Brain microvascular endothelial cell (primary cell): ENCODE measurements at regions not wholly inside any gene's neighbourhood (a gene's known extent, or its start where the extent isn't known, plus 50 kb on each side); places are given as distances from the start of the nearest gene placed in this dataset.

Experiments
- DNase-seq: peaks from one replicate; pipeline ENCODE4 v3.0.0-alpha.2; 2020
- H3K27ac ChIP-seq: fragments of 250-450 bp; sonication (Bioruptor Pico); 2 replicates; pipeline ENCODE4 v1.5.1; 2020; ENCODE audit warnings: mild to moderate bottlenecking, moderate library complexity
- H3K27me3 ChIP-seq: fragments of 250-450 bp; sonication (Bioruptor Pico); replicated peaks from 2 replicates; pipeline ENCODE4 v1.5.1; 2020; ENCODE audit warnings: mild to moderate bottlenecking
- H3K36me3 ChIP-seq: fragments of 250-450 bp; sonication (Bioruptor Pico); replicated peaks from 2 replicates; pipeline ENCODE4 v1.5.1; 2020; ENCODE audit warnings: mild to moderate bottlenecking
- H3K4me3 ChIP-seq: 2 replicates; pipeline ENCODE4 v1.5.1; 2011; ENCODE audit warnings: low read depth, mild to moderate bottlenecking, control low read depth, low read length, moderate library complexity
- CTCF ChIP-seq: IDR thresholded peaks from 2 replicates; pipeline ENCODE4 v1.5.1; 2011; ENCODE audit warnings: low read depth, mild to moderate bottlenecking, moderate library complexity, low read length, control low read depth, inconsistent platforms; ENCODE audit errors: missing control alignments
- in situ Hi-C: cut with HindIII; loops from 2 replicates; pipeline ENCODE4 v1.10.0; 2017; ENCODE audit warnings: low sequenced_read_pairs, low pct_ligation_motif_present

- TF ChIP-seq CTCF, result no peak
- DNase-seq, result peak; percentile 64
- Histone ChIP-seq H3K27ac (peak overlapping the region; percentile 37), H3K36me3 (no peaks in the 10 kb centered on the region), H3K27me3 (no peaks in the 10 kb centered on the region), H3K4me3 (no peak overlapping the region)
- in situ Hi-C loops, result no loop called here
These were observed 399.3 kb downstream of the GPM6A start for GRCh38 chr4:175412746-175413145.

DNA sequence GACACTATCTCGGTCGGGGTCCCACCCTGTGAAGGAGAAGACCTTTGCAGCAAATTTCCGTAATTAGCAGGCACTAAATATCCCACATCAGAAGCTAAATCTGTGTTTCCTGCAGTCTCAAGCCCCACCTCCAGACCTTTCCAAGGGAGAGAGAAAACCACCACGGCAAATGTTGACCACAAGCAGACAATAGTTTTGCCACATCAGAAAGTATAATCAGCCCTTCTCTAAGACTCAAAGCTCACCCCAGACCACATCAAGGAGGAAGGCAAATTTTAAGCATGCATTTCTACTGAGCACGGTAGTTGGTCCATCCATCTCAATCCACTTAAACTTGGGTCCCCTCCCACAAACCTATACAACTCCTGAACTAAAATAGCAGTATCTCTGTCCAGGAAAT lies 398.5 kb downstream of the GPM6A start:
- DNase-seq, result no peak
- no peaks in the 10 kb centered on the region for H3K36me3 ChIP-seq
- H3K4me3 ChIP-seq, result no peak overlapping the region
- no peaks in the 10 kb centered on the region for H3K27me3 ChIP-seq
- no peak for TF ChIP-seq CTCF
- no peak overlapping the region for H3K27ac ChIP-seq
- in situ Hi-C loops, result no loop called here

GRCh38 chr4:175414602-175415001 lies 397.5 kb downstream of the GPM6A start:
- no peak overlapping the region for H3K4me3 ChIP-seq
- no peak for TF ChIP-seq CTCF
- H3K27me3 ChIP-seq, result no peaks in the 10 kb centered on the region
- DNase-seq, result no peak
- in situ Hi-C loops, result no loop called here
- H3K27ac ChIP-seq, result no peak overlapping the region
- H3K36me3 ChIP-seq, result no peaks in the 10 kb centered on the region

DNA sequence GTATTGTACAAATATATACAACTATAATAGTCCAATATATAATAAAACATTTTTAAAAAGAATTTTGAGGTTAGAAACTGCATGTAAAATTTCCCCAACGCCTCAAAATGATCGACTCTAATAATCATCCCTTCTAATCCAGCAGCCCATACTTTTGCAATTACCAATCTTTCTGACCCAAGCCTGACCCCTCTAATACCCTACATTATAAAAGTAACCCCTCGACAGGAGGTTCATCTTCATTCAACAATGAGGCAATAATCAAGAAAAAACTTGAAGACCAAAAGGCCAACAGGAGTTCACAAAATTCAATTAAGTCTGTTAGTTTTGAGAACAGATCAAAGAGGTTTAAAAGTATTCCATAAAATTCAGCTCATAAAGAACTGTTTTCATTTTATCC lies 393.5 kb downstream of the GPM6A start:
- in situ Hi-C loops, result no loop called here
- DNase-seq, result no peak
- H3K36me3 ChIP-seq, result no peaks in the 10 kb centered on the region
- no peaks in the 10 kb centered on the region for H3K27me3 ChIP-seq
- peak overlapping the region; percentile 99 for H3K27ac ChIP-seq
- H3K4me3 ChIP-seq, result no peak overlapping the region
- TF ChIP-seq CTCF, result no peak

DNA sequence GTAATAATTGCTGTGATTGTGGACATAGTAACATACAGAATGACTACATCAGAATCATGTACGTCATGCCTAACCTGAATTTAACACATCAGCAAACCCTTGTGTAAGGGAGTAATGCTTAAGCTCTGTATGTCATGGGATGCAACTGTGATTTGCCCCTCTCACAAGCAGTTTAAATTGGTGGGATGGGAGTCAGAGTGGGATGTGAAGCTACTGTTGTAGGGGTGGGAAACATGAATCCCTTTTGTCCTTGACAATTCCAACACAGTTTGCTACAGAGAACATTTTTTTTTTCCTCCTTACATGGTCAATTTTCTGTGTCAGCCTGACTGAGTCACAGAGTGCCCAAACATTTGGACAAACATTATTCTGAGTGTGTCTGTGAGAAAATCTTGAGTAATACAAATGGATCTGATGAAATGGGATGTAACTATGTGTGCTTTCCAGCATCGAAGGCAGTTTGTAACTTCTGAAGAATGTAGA lies 392.8 kb downstream of the GPM6A start:
- H3K27me3 ChIP-seq, result no peaks in the 10 kb centered on the region

More for the DNA sequence above, 392.8 kb downstream of the GPM6A start:
- no peak for TF ChIP-seq CTCF
- Histone ChIP-seq H3K36me3 (no peaks in the 10 kb centered on the region), H3K27ac (peak overlapping the region; percentile 99), H3K4me3 (no peak overlapping the region)
- DNase-seq, result peak; percentile 95
- in situ Hi-C loops, result no loop called here
